CD14-positive monocyte (primary cell): ENCODE measurements at regions not wholly inside any gene's neighbourhood (a gene's known extent, or its start where the extent isn't known, plus 50 kb on each side); places are given as distances from the start of the nearest gene placed in this dataset.

Source experiments
- DNase-seq, 3 donors: peaks; one replicate each; pipeline ENCODE4 v3.0.0-alpha.2; 2011 to 2022
- H2AFZ ChIP-seq: 2 replicates; pipeline ENCODE4 v1.6.0; 2012; ENCODE audit warnings: mild to moderate bottlenecking, low read depth, low read length, inconsistent platforms; ENCODE audit not compliant: insufficient read depth, poor library complexity, severe bottlenecking
- H3K27ac ChIP-seq, 2 donors: 1 replicate in 1 of 2; 2 replicates in 1 of 2; pipeline ENCODE4 v1.5.1; 2012 to 2013; ENCODE audit warnings: low read length in 2 of 2, control low read depth in 1 of 2, inconsistent platforms in 1 of 2, low read depth in 1 of 2, mild to moderate bottlenecking in 1 of 2
- H3K27me3 ChIP-seq, 2 donors: one replicate each; pipeline versions ENCODE4 v1.6.0 to v1.6.1; 2011 to 2013; ENCODE audit warnings: low read length in 2 of 2; ENCODE audit not compliant: control insufficient read depth in 2 of 2, insufficient read depth in 2 of 2
- H3K36me3 ChIP-seq, 2 donors: replicated peaks in 1 of 2; 1 replicate in 1 of 2; 2 replicates in 1 of 2; pipeline versions ENCODE4 v1.5.1 to v1.6.1; 2012 to 2013; ENCODE audit warnings: low read length in 2 of 2, control low read depth in 1 of 2, inconsistent platforms in 1 of 2, mild to moderate bottlenecking in 1 of 2; ENCODE audit not compliant: insufficient read depth in 2 of 2, control insufficient read depth in 1 of 2
- H3K4me1 ChIP-seq, 2 donors: 1 replicate in 1 of 2; 2 replicates in 1 of 2; pipeline versions ENCODE4 v1.5.1 to v1.6.1; 2012 to 2013; ENCODE audit warnings: low read length in 2 of 2, control low read depth in 1 of 2, inconsistent platforms in 1 of 2, mild to moderate bottlenecking in 1 of 2, moderate library complexity in 1 of 2; ENCODE audit not compliant: insufficient read depth in 2 of 2, control insufficient read depth in 1 of 2
- H3K4me2 ChIP-seq: replicated peaks from 2 replicates; pipeline ENCODE3; 2012; ENCODE audit warnings: low read length, moderate library complexity, mild to moderate bottlenecking; ENCODE audit not compliant: poor library complexity, severe bottlenecking; ENCODE audit errors: extremely low read depth
- H3K4me3 ChIP-seq, 3 experiments: fragments of 200-600 bp in 1 of 3; sonication (generic) in 1 of 3; replicated peaks in 1 of 3; 1 replicate in 2 of 3; 2 replicates in 1 of 3; pipeline ENCODE4 v1.5.1; 2011 to 2013; ENCODE audit warnings: low read length in 3 of 3, mild to moderate bottlenecking in 3 of 3, control low read depth in 2 of 3, low read depth in 2 of 3, inconsistent platforms in 1 of 3, moderate library complexity in 1 of 3
- H3K79me2 ChIP-seq: 2 replicates; pipeline ENCODE4 v1.6.0; 2012; ENCODE audit warnings: mild to moderate bottlenecking, control low read depth, inconsistent platforms, low read length, moderate library complexity; ENCODE audit not compliant: insufficient read depth
- H3K9ac ChIP-seq: 2 replicates; pipeline ENCODE4 v1.6.0; 2017; ENCODE audit warnings: low read length, mild to moderate bottlenecking; ENCODE audit not compliant: insufficient read depth, poor library complexity, severe bottlenecking
- H3K9me3 ChIP-seq, 2 donors: replicated peaks in 1 of 2; 1 replicate in 1 of 2; 2 replicates in 1 of 2; pipeline versions ENCODE4 v1.5.1 to v1.6.1; 2012 to 2013; ENCODE audit warnings: low read length in 2 of 2, control low read depth in 1 of 2; ENCODE audit not compliant: control insufficient read depth in 1 of 2, insufficient read depth in 1 of 2
- H4K20me1 ChIP-seq: 2 replicates; pipeline ENCODE4 v1.6.0; 2012; ENCODE audit warnings: mild to moderate bottlenecking, low read length, control low read depth, moderate library complexity; ENCODE audit not compliant: insufficient read depth
- H3K27ac Mint-ChIP-seq, 7 donors: one replicate each; pipeline ENCODE4 v1.8.0; 2020; ENCODE audit warnings: mild to moderate bottlenecking in 7 of 7, mixed read lengths in 7 of 7, moderate library complexity in 6 of 7, inconsistent platforms in 2 of 7
- H3K27me3 Mint-ChIP-seq, 3 donors: one replicate each; pipeline ENCODE4 v1.8.0; 2021 to 2022; ENCODE audit warnings: low read depth in 3 of 3, mild to moderate bottlenecking in 3 of 3, mixed read lengths in 3 of 3, moderate library complexity in 3 of 3, inconsistent platforms in 1 of 3
- H3K36me3 Mint-ChIP-seq, 2 donors: one replicate each; pipeline ENCODE4 v1.8.0; 2020; ENCODE audit warnings: mixed read lengths in 2 of 2, inconsistent platforms in 1 of 2, mild to moderate bottlenecking in 1 of 2
- H3K4me1 Mint-ChIP-seq: one replicate; pipeline ENCODE4 v1.8.0; 2020; ENCODE audit warnings: mild to moderate bottlenecking, mixed read lengths
- H3K4me3 Mint-ChIP-seq, 2 donors: one replicate each; pipeline ENCODE4 v1.8.0; 2020; ENCODE audit warnings: mild to moderate bottlenecking in 2 of 2, mixed read lengths in 2 of 2, moderate library complexity in 1 of 2
- H3K9me3 Mint-ChIP-seq, 7 donors: one replicate each; pipeline ENCODE4 v1.8.0; 2020 to 2022; ENCODE audit warnings: mixed read lengths in 7 of 7, mild to moderate bottlenecking in 6 of 7, moderate library complexity in 6 of 7, inconsistent platforms in 2 of 7
- WGBS: methylation state at CpG from one replicate; pipeline ENCODE4 v1.1.5; 2013; ENCODE audit warnings: missing lambda C conversion rate; ENCODE audit not compliant: insufficient coverage; 5-methylcytosine and 5-hydroxymethylcytosine counted together
- intact Hi-C, 2 donors: fragments of 100-400 bp; cut with micrococcal nuclease; formaldehyde crosslinking; loops; one replicate each; pipeline versions ENCODE4 v1.15.0 to v1.15.1; 2023
- TF ChIP-seq, protein P1 (sequence below): fragments of 200-600 bp; IDR thresholded peaks from one replicate; pipeline ENCODE4 v1.8.0; 2022; ENCODE audit warnings: antibody characterized with exemption, mild to moderate bottlenecking

DNA sequence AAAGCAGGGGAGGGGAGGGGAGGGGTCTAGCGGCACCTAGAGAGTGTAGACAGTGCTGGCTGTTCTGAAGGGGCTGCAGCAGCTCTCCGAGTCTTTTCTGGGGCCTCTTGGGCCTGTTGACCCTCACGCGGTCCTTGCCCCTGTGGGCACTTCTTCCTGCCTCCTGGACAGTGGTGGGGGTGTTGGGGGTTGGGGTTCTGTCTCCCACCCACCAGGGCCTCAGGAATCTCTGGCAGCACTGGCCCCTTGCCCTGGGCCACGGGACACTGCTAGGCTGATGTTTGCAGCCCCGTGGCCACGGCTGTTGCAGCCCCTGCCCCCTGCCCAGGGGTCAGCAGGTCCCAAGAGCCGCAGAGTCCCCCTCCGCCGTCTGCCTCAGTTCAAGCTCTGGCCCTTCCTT lies 68.9 kb upstream of the INPP5A start:
- Mint-ChIP-seq H3K36me3 (no peaks in the 10 kb centered on the region), H3K4me3 (no peak overlapping the region), H3K9me3 (peaks cover 0 to 19% (median 10%) of the 10 kb centered on the region in 7 donors), H3K27me3 (peaks cover 6 to 7% (median 6%) of the 10 kb centered on the region in 3 donors), H3K4me1 (no peaks in the 10 kb centered on the region), H3K27ac (no peak overlapping the region)
- H2AFZ ChIP-seq = no peak overlapping the region
- peaks cover 0 to 17% of the 10 kb centered on the region in 2 donors for H3K9me3 ChIP-seq
- H3K79me2 ChIP-seq = no peaks in the 10 kb centered on the region
- WGBS = 91% methylated on average over 6 of the region's 10 CpGs
- no peak for DNase-seq
- H3K4me1 ChIP-seq = no peaks in the 10 kb centered on the region
- H3K27me3 ChIP-seq = peaks cover 0 to 2% of the 10 kb centered on the region in 2 donors
- H4K20me1 ChIP-seq = no peaks in the 10 kb centered on the region
- H3K36me3 ChIP-seq = no peaks in the 10 kb centered on the region
- no peak overlapping the region for H3K4me2 ChIP-seq
- intact Hi-C loops = no loop called here
- no peak overlapping the region for H3K4me3 ChIP-seq
- no peak overlapping the region for H3K27ac ChIP-seq
- no peak overlapping the region for H3K9ac ChIP-seq
- TF ChIP-seq, protein P1, sequence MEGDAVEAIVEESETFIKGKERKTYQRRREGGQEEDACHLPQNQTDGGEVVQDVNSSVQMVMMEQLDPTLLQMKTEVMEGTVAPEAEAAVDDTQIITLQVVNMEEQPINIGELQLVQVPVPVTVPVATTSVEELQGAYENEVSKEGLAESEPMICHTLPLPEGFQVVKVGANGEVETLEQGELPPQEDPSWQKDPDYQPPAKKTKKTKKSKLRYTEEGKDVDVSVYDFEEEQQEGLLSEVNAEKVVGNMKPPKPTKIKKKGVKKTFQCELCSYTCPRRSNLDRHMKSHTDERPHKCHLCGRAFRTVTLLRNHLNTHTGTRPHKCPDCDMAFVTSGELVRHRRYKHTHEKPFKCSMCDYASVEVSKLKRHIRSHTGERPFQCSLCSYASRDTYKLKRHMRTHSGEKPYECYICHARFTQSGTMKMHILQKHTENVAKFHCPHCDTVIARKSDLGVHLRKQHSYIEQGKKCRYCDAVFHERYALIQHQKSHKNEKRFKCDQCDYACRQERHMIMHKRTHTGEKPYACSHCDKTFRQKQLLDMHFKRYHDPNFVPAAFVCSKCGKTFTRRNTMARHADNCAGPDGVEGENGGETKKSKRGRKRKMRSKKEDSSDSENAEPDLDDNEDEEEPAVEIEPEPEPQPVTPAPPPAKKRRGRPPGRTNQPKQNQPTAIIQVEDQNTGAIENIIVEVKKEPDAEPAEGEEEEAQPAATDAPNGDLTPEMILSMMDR = no peak

DNA sequence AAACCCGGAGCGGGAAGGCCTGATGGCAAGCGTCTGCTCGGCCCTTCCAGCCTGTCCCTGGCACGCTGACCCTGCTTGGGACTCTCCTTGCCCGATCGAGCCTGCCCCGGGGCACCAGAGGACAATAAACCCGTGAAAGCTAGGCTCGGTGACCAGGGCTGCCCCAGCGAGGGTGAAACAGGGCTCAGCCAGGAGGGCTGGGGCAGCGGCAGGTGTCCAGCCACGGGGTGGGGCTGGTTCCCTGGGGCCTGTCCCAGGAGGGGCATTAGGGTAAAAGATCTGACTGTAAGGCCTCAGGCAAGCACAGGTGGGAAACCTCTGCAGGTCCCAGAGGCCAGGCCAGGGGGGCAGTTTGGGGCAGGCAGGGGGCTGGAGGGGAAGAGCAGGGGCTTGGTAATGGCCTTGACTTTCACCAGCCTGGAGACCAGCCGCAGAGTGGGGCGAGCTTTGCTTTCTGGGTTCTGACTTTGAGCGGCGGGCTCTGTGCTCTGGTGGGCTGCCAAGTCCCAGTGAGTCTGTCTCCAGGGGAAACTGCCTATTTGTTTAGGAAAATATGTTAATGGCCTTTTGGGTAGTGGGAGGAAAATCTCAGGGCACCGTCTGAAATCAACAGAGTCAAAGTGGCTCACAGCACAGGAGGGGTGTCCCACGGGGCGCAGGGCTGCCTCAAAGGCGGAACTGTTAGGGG lies 68.2 kb upstream of the INPP5A start:
- H3K4me2 ChIP-seq = no peak overlapping the region
- peaks cover 0 to 2% of the 10 kb centered on the region in 2 donors for H3K27me3 ChIP-seq
- H3K36me3 ChIP-seq = no peaks in the 10 kb centered on the region
- peak overlapping the region in 1 of 7 donors; percentile 50 for H3K27ac Mint-ChIP-seq
- no peak overlapping the region for H3K4me3 ChIP-seq
- no peak overlapping the region for H3K4me3 Mint-ChIP-seq
- 89% methylated on average over 19 of the region's 21 CpGs for WGBS
- no peak overlapping the region for H2AFZ ChIP-seq
- TF ChIP-seq, protein P1 = no peak
- no peaks in the 10 kb centered on the region for H3K36me3 Mint-ChIP-seq
- peaks cover 0 to 17% of the 10 kb centered on the region in 2 donors for H3K9me3 ChIP-seq
- intact Hi-C loops = no loop called here
- peaks cover 6 to 7% (median 6%) of the 10 kb centered on the region in 3 donors for H3K27me3 Mint-ChIP-seq
- peaks cover 0 to 19% (median 10%) of the 10 kb centered on the region in 7 donors for H3K9me3 Mint-ChIP-seq
- no peaks in the 10 kb centered on the region for H3K4me1 Mint-ChIP-seq
- no peaks in the 10 kb centered on the region for H3K4me1 ChIP-seq
- DNase-seq = no peak
- H4K20me1 ChIP-seq = no peaks in the 10 kb centered on the region
- no peak overlapping the region for H3K27ac ChIP-seq
- H3K79me2 ChIP-seq = no peaks in the 10 kb centered on the region
- no peak overlapping the region for H3K9ac ChIP-seq
